RWPE2 (cell line): ENCODE measurements at regions not wholly inside any gene's neighbourhood (a gene's known extent, or its start where the extent isn't known, plus 50 kb on each side); places are given as distances from the start of the nearest gene placed in this dataset.

ENCODE experiments used
- ATAC-seq: fragments of 200-7000 bp; cut with Tn5 transposase; 3 replicates; pipeline ENCODE4 v1.9.1; 2021; ENCODE audit warnings: low read depth
- DNase-seq: peaks from one replicate; pipeline ENCODE4 v3.0.0-alpha.2; 2020; ENCODE audit warnings: low spot score
- H3K27ac ChIP-seq: fragments of 450-650 bp; 2 replicates; pipeline ENCODE4 v1.5.1; 2017; ENCODE audit warnings: mild to moderate bottlenecking; ENCODE audit not compliant: poor library complexity, severe bottlenecking
- H3K27me3 ChIP-seq: fragments of 250-450 bp; sonication (Bioruptor Pico); 2 replicates; pipeline ENCODE4 v1.5.1; 2021; ENCODE audit warnings: mild to moderate bottlenecking, moderate library complexity; ENCODE audit not compliant: insufficient read depth, poor library complexity, severe bottlenecking
- H3K36me3 ChIP-seq: fragments of 250-450 bp; sonication (Bioruptor Pico); 2 replicates; pipeline ENCODE4 v1.5.1; 2020; ENCODE audit warnings: low read depth, mild to moderate bottlenecking, moderate library complexity
- H3K4me1 ChIP-seq: fragments of 250-450 bp; sonication (Bioruptor Pico); 2 replicates; pipeline ENCODE4 v1.5.1; 2021; ENCODE audit warnings: mild to moderate bottlenecking, moderate library complexity; ENCODE audit not compliant: insufficient read depth, poor library complexity, severe bottlenecking
- H3K4me3 ChIP-seq: fragments of 250-450 bp; sonication (Bioruptor Pico); 2 replicates; pipeline ENCODE4 v1.5.1; 2021; ENCODE audit warnings: mild to moderate bottlenecking, moderate library complexity; ENCODE audit not compliant: severe bottlenecking
- H3K9me3 ChIP-seq: fragments of 250-450 bp; sonication (Bioruptor Pico); 2 replicates; pipeline ENCODE4 v1.5.1; 2021; ENCODE audit warnings: mild to moderate bottlenecking, moderate library complexity; ENCODE audit not compliant: severe bottlenecking
- TF ChIP-seq, protein P1 (sequence below): fragments of 450-650 bp; IDR thresholded peaks from one replicate; pipeline ENCODE4 v1.5.1; 2017; ENCODE audit warnings: mild to moderate bottlenecking, moderate library complexity; ENCODE audit not compliant: poor library complexity, severe bottlenecking

DNA sequence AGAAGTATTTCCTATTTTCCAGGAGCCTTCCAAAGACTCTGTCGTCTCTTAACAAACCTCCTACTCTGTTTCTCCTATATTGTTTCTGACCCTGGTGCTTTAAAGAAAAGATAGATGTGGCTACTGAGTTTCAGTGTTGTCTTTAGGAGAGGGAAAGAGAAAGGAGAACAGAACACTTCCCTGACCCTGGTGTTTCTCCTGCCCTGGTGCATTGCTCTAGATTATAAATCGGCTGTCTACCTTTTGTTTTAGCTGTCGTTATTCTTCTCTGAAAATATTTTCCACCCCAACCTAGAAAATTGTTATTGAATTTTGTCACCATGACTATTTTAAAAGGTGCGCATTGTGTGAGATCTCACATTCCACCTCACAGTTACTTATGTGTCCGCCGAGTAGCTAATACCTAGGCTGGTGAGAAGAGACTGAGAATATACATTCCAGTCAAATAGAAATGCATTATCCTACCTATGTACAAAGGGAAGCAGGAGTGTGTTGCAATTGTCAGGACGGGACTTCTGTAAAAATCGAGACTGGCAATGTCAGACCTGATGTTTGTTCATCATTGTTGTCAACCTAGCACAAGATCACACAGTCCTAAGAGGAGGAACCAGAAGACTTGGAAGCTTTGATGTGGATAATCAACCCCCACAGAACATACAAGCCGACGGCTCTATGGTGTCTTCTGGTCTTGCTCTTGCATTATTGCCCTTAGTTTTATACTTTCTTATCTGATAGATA is 108.7 kb upstream of the SLC38A4 start:
- no peaks in the 10 kb centered on the region for H3K36me3 ChIP-seq
- DNase-seq, result no peak
- TF ChIP-seq, protein P1, sequence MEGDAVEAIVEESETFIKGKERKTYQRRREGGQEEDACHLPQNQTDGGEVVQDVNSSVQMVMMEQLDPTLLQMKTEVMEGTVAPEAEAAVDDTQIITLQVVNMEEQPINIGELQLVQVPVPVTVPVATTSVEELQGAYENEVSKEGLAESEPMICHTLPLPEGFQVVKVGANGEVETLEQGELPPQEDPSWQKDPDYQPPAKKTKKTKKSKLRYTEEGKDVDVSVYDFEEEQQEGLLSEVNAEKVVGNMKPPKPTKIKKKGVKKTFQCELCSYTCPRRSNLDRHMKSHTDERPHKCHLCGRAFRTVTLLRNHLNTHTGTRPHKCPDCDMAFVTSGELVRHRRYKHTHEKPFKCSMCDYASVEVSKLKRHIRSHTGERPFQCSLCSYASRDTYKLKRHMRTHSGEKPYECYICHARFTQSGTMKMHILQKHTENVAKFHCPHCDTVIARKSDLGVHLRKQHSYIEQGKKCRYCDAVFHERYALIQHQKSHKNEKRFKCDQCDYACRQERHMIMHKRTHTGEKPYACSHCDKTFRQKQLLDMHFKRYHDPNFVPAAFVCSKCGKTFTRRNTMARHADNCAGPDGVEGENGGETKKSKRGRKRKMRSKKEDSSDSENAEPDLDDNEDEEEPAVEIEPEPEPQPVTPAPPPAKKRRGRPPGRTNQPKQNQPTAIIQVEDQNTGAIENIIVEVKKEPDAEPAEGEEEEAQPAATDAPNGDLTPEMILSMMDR, result peak; percentile 59
- no peak overlapping the region for H3K27ac ChIP-seq
- H3K27me3 ChIP-seq, result no peaks in the 10 kb centered on the region
- H3K4me1 ChIP-seq, result peaks cover 10% of the 10 kb centered on the region
- ATAC-seq, result no peak
- no peak overlapping the region for H3K4me3 ChIP-seq
- H3K9me3 ChIP-seq, result no peaks in the 10 kb centered on the region

DNA sequence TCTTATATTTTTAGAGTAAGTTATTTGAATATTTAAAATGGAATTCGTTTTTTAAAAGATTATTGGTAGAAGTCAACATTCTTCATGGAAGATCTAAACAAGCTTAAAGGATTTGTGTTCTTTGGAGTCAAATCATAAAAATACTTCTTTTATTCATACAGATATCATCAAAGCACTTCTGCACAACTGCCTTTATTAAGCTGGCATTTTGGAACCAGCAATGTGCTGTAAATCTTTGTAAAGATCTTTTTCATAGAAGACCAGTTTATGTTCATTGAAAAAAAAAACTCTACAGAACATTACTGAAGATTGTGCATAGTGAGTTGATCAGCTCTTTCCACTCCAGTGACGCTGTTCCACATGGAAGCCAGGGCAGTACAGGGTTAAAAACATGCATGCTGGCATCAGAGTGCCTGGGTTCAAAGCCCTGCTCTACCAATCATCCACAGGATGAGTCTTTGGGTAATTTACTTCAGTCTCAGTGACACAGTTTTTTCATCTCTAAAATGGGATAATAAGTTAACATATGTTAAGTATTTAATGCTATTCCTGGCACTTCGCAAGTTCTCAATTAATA is 109.6 kb upstream of the SLC38A4 start:
- DNase-seq, result no peak
- Histone ChIP-seq H3K36me3 (no peaks in the 10 kb centered on the region), H3K4me3 (no peak overlapping the region), H3K27me3 (no peaks in the 10 kb centered on the region), H3K4me1 (peaks cover 10% of the 10 kb centered on the region), H3K9me3 (no peaks in the 10 kb centered on the region), H3K27ac (no peak overlapping the region)
- TF ChIP-seq, protein P1, result no peak
- ATAC-seq, result no peak

DNA sequence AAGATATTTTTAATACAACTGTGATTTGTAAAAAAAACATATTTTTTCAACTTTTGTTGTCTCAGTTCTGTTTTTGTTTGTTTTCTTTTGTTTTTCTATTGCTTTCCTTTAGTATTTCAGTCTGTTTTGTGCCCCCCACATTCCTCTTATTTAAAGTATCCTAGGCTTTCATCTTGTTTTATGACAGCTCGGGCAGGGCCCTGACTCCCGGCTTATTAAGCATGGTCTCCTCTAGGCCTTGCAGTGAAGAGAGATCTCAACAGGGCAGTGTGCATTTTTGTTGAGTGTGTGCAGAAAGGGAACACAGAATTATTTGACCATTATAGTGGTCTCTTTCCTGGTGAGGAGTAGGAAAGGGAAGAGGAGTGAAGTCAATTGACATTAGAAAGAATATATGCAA is 110.2 kb upstream of the SLC38A4 start:
- no peaks in the 10 kb centered on the region for H3K9me3 ChIP-seq
- DNase-seq (no peak), ATAC-seq (no peak)
- H3K27me3 ChIP-seq, result no peaks in the 10 kb centered on the region
- peaks cover 10% of the 10 kb centered on the region for H3K4me1 ChIP-seq
- TF ChIP-seq, protein P1, result no peak
- H3K4me3 ChIP-seq, result no peak overlapping the region
- H3K27ac ChIP-seq, result no peak overlapping the region
- no peaks in the 10 kb centered on the region for H3K36me3 ChIP-seq

DNA sequence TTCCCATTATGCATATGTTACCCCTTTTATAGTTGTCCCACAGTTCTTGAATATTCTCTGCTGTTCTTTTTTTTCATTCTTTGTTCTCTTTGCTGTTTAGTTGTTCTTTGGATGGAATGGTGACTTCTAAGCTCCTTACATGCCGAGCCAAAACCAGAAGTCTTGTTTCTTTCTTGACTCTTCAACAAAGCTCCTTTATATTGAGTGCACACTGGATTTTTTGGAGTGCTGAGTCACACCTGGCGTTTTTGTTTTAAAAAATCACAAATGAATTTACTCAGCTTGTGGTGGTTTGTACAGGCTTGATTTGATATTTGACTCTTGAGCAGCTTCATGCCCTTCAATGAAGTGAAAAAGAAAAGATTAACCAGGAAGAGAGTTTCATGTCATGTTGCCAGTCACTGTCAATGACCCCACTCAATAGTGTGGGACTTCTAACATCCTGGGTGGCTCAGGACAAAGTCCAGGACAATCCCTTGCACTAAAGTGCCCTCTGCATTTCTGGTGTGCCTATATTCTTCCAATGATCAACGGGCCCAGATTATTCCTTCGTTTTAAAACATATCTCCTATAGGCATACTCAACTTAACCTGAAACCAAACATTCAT is 112.4 kb upstream of the SLC38A4 start:
- Histone ChIP-seq H3K4me1 (peaks cover 26% of the 10 kb centered on the region), H3K36me3 (no peaks in the 10 kb centered on the region), H3K27ac (peak overlapping the region; percentile 21), H3K9me3 (no peaks in the 10 kb centered on the region), H3K4me3 (no peak overlapping the region), H3K27me3 (no peaks in the 10 kb centered on the region)
- TF ChIP-seq, protein P1, result no peak
- ATAC-seq, result no peak
- DNase-seq, result no peak

DNA sequence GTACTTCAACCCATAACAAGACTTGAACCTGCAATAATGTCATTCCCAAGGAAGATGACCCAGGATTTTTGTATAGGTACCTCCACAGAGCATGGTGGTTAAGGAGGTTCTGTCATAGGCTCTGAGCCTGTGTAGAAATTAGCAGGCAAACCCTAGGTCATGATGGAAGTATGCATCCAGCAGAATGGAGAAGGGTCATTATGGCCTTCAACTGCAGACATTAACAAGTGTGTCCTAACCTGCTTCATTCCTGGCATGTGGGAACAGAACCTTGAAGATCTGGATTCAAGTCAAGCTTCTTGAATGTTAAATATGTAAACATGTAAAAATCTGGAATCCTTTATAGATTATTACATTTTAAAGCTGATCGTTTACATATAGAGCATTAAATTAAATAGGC is 116.2 kb upstream of the SLC38A4 start:
- Histone ChIP-seq H3K9me3 (no peaks in the 10 kb centered on the region), H3K4me3 (no peak overlapping the region), H3K4me1 (peaks cover 32% of the 10 kb centered on the region), H3K27me3 (no peaks in the 10 kb centered on the region), H3K36me3 (no peaks in the 10 kb centered on the region), H3K27ac (peak overlapping the region; percentile 49)
- ATAC-seq (no peak), DNase-seq (no peak)
- TF ChIP-seq, protein P1, result no peak
